ENCODE measurements at regions not wholly inside any gene's neighbourhood (a gene's known extent, or its start where the extent isn't known, plus 50 kb on each side); places are given as distances from the start of the nearest gene placed in this dataset.

GRCh38 chr21:16079830-16080229, 350.0 kb downstream of the USP25 start:
- no CpG with 5 or more reads among the region's 1 CpG for WGBS, 2 experiments
- Histone ChIP-seq H3K9me3 (ENCODE audit: control insufficient read depth, low read length) (no peaks in the 10 kb centered on the region), H3K27me3 (ENCODE audit: control insufficient read depth, insufficient read depth, low read length, poor library complexity, severe bottlenecking) (no peaks in the 10 kb centered on the region), H3K36me3 (ENCODE audit: control insufficient read depth, insufficient read depth, low read length) (no peaks in the 10 kb centered on the region), H3K4me3 (ENCODE audit: insufficient read depth, low read depth, low read length) (no peak overlapping the region), H3K27ac (ENCODE audit: insufficient read depth, low read depth, low read length, poor library complexity, severe bottlenecking) (no peak overlapping the region), H3K4me1 (ENCODE audit: control insufficient read depth, insufficient read depth, low read length) (no peaks in the 10 kb centered on the region)

- no peaks in the 10 kb centered on the region for H3K9me3 ChIP-seq (ENCODE audit: control insufficient read depth, low read length)
- no peaks in the 10 kb centered on the region for H3K36me3 ChIP-seq (ENCODE audit: control insufficient read depth, insufficient read depth, low read length)
- no peaks in the 10 kb centered on the region for H3K27me3 ChIP-seq (ENCODE audit: control insufficient read depth, insufficient read depth, low read length, poor library complexity, severe bottlenecking)
- no peak overlapping the region for H3K4me3 ChIP-seq (ENCODE audit: insufficient read depth, low read depth, low read length)
- H3K27ac ChIP-seq (ENCODE audit: insufficient read depth, low read depth, low read length, poor library complexity, severe bottlenecking) = no peak overlapping the region
- H3K4me1 ChIP-seq (ENCODE audit: control insufficient read depth, insufficient read depth, low read length) = no peaks in the 10 kb centered on the region
- 82 to 95% methylated on average over 2 of the region's 2 CpGs for WGBS, 2 experiments
Observed at GRCh38 chr21:16081304-16081703, 351.5 kb downstream of the USP25 start.

GRCh38 chr21:16082038-16082816, 352.4 kb downstream of the USP25 start:
- Histone ChIP-seq H3K4me1 (ENCODE audit: control insufficient read depth, insufficient read depth, low read length) (no peaks in the 10 kb centered on the region), H3K36me3 (ENCODE audit: control insufficient read depth, insufficient read depth, low read length) (no peaks in the 10 kb centered on the region), H3K4me3 (ENCODE audit: insufficient read depth, low read depth, low read length) (no peak overlapping the region), H3K27ac (ENCODE audit: insufficient read depth, low read depth, low read length, poor library complexity, severe bottlenecking) (no peak overlapping the region), H3K9me3 (ENCODE audit: control insufficient read depth, low read length) (no peaks in the 10 kb centered on the region), H3K27me3 (ENCODE audit: control insufficient read depth, insufficient read depth, low read length, poor library complexity, severe bottlenecking) (no peaks in the 10 kb centered on the region)
- 85 to 86% methylated on average over 5 of the region's 6 CpGs for WGBS, 2 experiments

- Histone ChIP-seq H3K27me3 (ENCODE audit: control insufficient read depth, insufficient read depth, low read length, poor library complexity, severe bottlenecking) (no peaks in the 10 kb centered on the region), H3K36me3 (ENCODE audit: control insufficient read depth, insufficient read depth, low read length) (no peaks in the 10 kb centered on the region), H3K9me3 (ENCODE audit: control insufficient read depth, low read length) (no peaks in the 10 kb centered on the region), H3K4me3 (ENCODE audit: insufficient read depth, low read depth, low read length) (no peak overlapping the region), H3K27ac (ENCODE audit: insufficient read depth, low read depth, low read length, poor library complexity, severe bottlenecking) (no peak overlapping the region), H3K4me1 (ENCODE audit: control insufficient read depth, insufficient read depth, low read length) (no peaks in the 10 kb centered on the region)
- WGBS, 2 experiments = 91 to 92% methylated on average over 7 of the region's 7 CpGs
Observed at GRCh38 chr21:16084776-16085364, 355.1 kb downstream of the USP25 start.

- no peaks in the 10 kb centered on the region for H3K36me3 ChIP-seq (ENCODE audit: control insufficient read depth, insufficient read depth, low read length)
- H3K4me1 ChIP-seq (ENCODE audit: control insufficient read depth, insufficient read depth, low read length) = no peaks in the 10 kb centered on the region
- no peak overlapping the region for H3K27ac ChIP-seq (ENCODE audit: insufficient read depth, low read depth, low read length, poor library complexity, severe bottlenecking)
- 100% methylated on average over 3 to 5 of the region's 5 CpGs for WGBS, 2 experiments
- H3K9me3 ChIP-seq (ENCODE audit: control insufficient read depth, low read length) = no peaks in the 10 kb centered on the region
- no peaks in the 10 kb centered on the region for H3K27me3 ChIP-seq (ENCODE audit: control insufficient read depth, insufficient read depth, low read length, poor library complexity, severe bottlenecking)
- no peak overlapping the region for H3K4me3 ChIP-seq (ENCODE audit: insufficient read depth, low read depth, low read length)
Observed at GRCh38 chr21:16085421-16085820, 355.6 kb downstream of the USP25 start.

- Histone ChIP-seq H3K4me1 (ENCODE audit: control insufficient read depth, insufficient read depth, low read length) (no peaks in the 10 kb centered on the region), H3K27me3 (ENCODE audit: control insufficient read depth, insufficient read depth, low read length, poor library complexity, severe bottlenecking) (no peaks in the 10 kb centered on the region), H3K36me3 (ENCODE audit: control insufficient read depth, insufficient read depth, low read length) (no peaks in the 10 kb centered on the region), H3K9me3 (ENCODE audit: control insufficient read depth, low read length) (no peaks in the 10 kb centered on the region), H3K4me3 (ENCODE audit: insufficient read depth, low read depth, low read length) (no peak overlapping the region), H3K27ac (ENCODE audit: insufficient read depth, low read depth, low read length, poor library complexity, severe bottlenecking) (no peak overlapping the region)
- WGBS, 2 experiments = 88 to 91% methylated on average over 2 to 3 of the region's 4 CpGs
Observed at GRCh38 chr21:16086121-16086520, 356.3 kb downstream of the USP25 start.

- Histone ChIP-seq H3K9me3 (ENCODE audit: control insufficient read depth, low read length) (no peaks in the 10 kb centered on the region), H3K4me1 (ENCODE audit: control insufficient read depth, insufficient read depth, low read length) (no peaks in the 10 kb centered on the region), H3K4me3 (ENCODE audit: insufficient read depth, low read depth, low read length) (no peak overlapping the region), H3K27me3 (ENCODE audit: control insufficient read depth, insufficient read depth, low read length, poor library complexity, severe bottlenecking) (no peaks in the 10 kb centered on the region), H3K36me3 (ENCODE audit: control insufficient read depth, insufficient read depth, low read length) (no peaks in the 10 kb centered on the region), H3K27ac (ENCODE audit: insufficient read depth, low read depth, low read length, poor library complexity, severe bottlenecking) (no peak overlapping the region)
- WGBS, 2 experiments = 81 to 90% methylated on average over 2 of the region's 2 CpGs
Observed at GRCh38 chr21:16086936-16087335, 357.2 kb downstream of the USP25 start.

GRCh38 chr21:16087523-16087922, 357.7 kb downstream of the USP25 start:
- Histone ChIP-seq H3K4me1 (ENCODE audit: control insufficient read depth, insufficient read depth, low read length) (no peaks in the 10 kb centered on the region), H3K9me3 (ENCODE audit: control insufficient read depth, low read length) (no peaks in the 10 kb centered on the region), H3K36me3 (ENCODE audit: control insufficient read depth, insufficient read depth, low read length) (no peaks in the 10 kb centered on the region), H3K4me3 (ENCODE audit: insufficient read depth, low read depth, low read length) (no peak overlapping the region), H3K27ac (ENCODE audit: insufficient read depth, low read depth, low read length, poor library complexity, severe bottlenecking) (no peak overlapping the region), H3K27me3 (ENCODE audit: control insufficient read depth, insufficient read depth, low read length, poor library complexity, severe bottlenecking) (no peaks in the 10 kb centered on the region)
- 88 to 91% methylated on average over 1 of the region's 1 CpG for WGBS, 2 experiments

GRCh38 chr21:16088056-16088455, 358.3 kb downstream of the USP25 start:
- Histone ChIP-seq H3K27me3 (ENCODE audit: control insufficient read depth, insufficient read depth, low read length, poor library complexity, severe bottlenecking) (no peaks in the 10 kb centered on the region), H3K27ac (ENCODE audit: insufficient read depth, low read depth, low read length, poor library complexity, severe bottlenecking) (no peak overlapping the region), H3K4me1 (ENCODE audit: control insufficient read depth, insufficient read depth, low read length) (no peaks in the 10 kb centered on the region), H3K9me3 (ENCODE audit: control insufficient read depth, low read length) (no peaks in the 10 kb centered on the region), H3K4me3 (ENCODE audit: insufficient read depth, low read depth, low read length) (no peak overlapping the region), H3K36me3 (ENCODE audit: control insufficient read depth, insufficient read depth, low read length) (no peaks in the 10 kb centered on the region)
- 95 to 100% methylated on average over 1 of the region's 1 CpG for WGBS, 2 experiments

- H3K27ac ChIP-seq (ENCODE audit: insufficient read depth, low read depth, low read length, poor library complexity, severe bottlenecking) = no peak overlapping the region
Observed at GRCh38 chr21:16095005-16095404, 365.2 kb downstream of the USP25 start.

More at GRCh38 chr21:16095005-16095404, 365.2 kb downstream of the USP25 start:
- Histone ChIP-seq H3K36me3 (ENCODE audit: control insufficient read depth, insufficient read depth, low read length) (no peaks in the 10 kb centered on the region), H3K4me3 (ENCODE audit: insufficient read depth, low read depth, low read length) (no peak overlapping the region), H3K9me3 (ENCODE audit: control insufficient read depth, low read length) (no peaks in the 10 kb centered on the region), H3K27me3 (ENCODE audit: control insufficient read depth, insufficient read depth, low read length, poor library complexity, severe bottlenecking) (no peaks in the 10 kb centered on the region), H3K4me1 (ENCODE audit: control insufficient read depth, insufficient read depth, low read length) (no peaks in the 10 kb centered on the region)
- WGBS, 2 experiments = 93 to 100% methylated on average over 3 of the region's 3 CpGs

Measured in ectodermal cell (in vitro differentiated cells).